GM12878 (cell line): ENCODE measurements at regions not wholly inside any gene's neighbourhood (a gene's known extent, or its start where the extent isn't known, plus 50 kb on each side); places are given as distances from the start of the nearest gene placed in this dataset.

Experiments
- CHD4 ChIP-seq: fragments of 200-600 bp; sonication (generic); IDR thresholded peaks from 2 replicates; pipeline ENCODE4 v1.6.1; 2016; ENCODE audit warnings: mild to moderate bottlenecking
- CTCF ChIP-seq, 3 experiments: IDR thresholded peaks in 2 of 3; conservative IDR thresholded peaks in 1 of 3; 2 replicates each; pipeline ENCODE4 v1.5.1; 2011; ENCODE audit warnings: low read depth in 3 of 3, low read length in 3 of 3, mild to moderate bottlenecking in 3 of 3, control low read depth in 2 of 3, moderate library complexity in 2 of 3, inconsistent platforms in 1 of 3, mixed read lengths in 1 of 3; ENCODE audit not compliant: control insufficient read depth in 2 of 3, insufficient read depth in 1 of 3; ENCODE audit errors: extremely low read depth in 1 of 3
- JUNB ChIP-seq: IDR thresholded peaks from 2 replicates; pipeline ENCODE4 v1.6.1; 2016; ENCODE audit warnings: antibody characterized with exemption, mild to moderate bottlenecking
- MXI1 ChIP-seq: fragments of 150-350 bp; IDR thresholded peaks from 2 replicates; pipeline ENCODE4 v1.6.1; 2011; ENCODE audit warnings: low read depth, mild to moderate bottlenecking, inconsistent platforms, low read length, improper control_type of control experiment
- ZNF687 ChIP-seq: fragments of 450-650 bp; IDR thresholded peaks from 2 replicates; pipeline ENCODE4 v1.6.1; 2017; ENCODE audit warnings: mild to moderate bottlenecking, moderate library complexity

- TF ChIP-seq JUNB (no peak), CTCF (IDR thresholded peaks at IDR 0.05 in 2 of 3, conservative IDR thresholded peaks at IDR 0.05 in 1 of 3; ENCODE audit: control insufficient read depth in 2 of 3, extremely low read depth in 1 of 3, insufficient read depth in 1 of 3, low read depth in 3 of 3, low read length in 3 of 3) (no peak), ZNF687 (no peak), CHD4 (no peak), MXI1 (no peak)
Measured at GRCh38 chr19:20367811-20368294, 197.7 kb downstream of the ZNF737 start.
